Skeletal muscle tissue (tissue), 3 donors: ENCODE measurements at regions not wholly inside any gene's neighbourhood (a gene's known extent, or its start where the extent isn't known, plus 50 kb on each side); places are given as distances from the start of the nearest gene placed in this dataset.
A peak's percentile ranks its signal among the peaks of the same experiment; 100 is the strongest.

Experiments
- H3K27ac ChIP-seq: one replicate; pipeline ENCODE4 v1.7.0; 2013; ENCODE audit warnings: mild to moderate bottlenecking, low read depth, low read length, inconsistent platforms
- H3K27me3 ChIP-seq, 3 donors: one replicate each; pipeline ENCODE4 v1.7.0; 2013; ENCODE audit warnings: low read length in 3 of 3; ENCODE audit not compliant: control insufficient read depth in 3 of 3, insufficient read depth in 3 of 3
- H3K36me3 ChIP-seq, 3 donors: one replicate each; pipeline ENCODE4 v1.7.0; 2013; ENCODE audit warnings: low read length in 3 of 3; ENCODE audit not compliant: control insufficient read depth in 3 of 3, insufficient read depth in 3 of 3
- H3K4me1 ChIP-seq, 3 donors: one replicate each; pipeline ENCODE4 v1.7.0; 2013; ENCODE audit warnings: low read length in 3 of 3, mild to moderate bottlenecking in 3 of 3; ENCODE audit not compliant: control insufficient read depth in 3 of 3, insufficient read depth in 3 of 3
- H3K4me3 ChIP-seq, 3 donors: one replicate each; pipeline ENCODE4 v1.7.0; 2013; ENCODE audit warnings: low read length in 3 of 3
- H3K9ac ChIP-seq, 3 donors: one replicate each; pipeline ENCODE4 v1.7.0; 2013; ENCODE audit warnings: low read length in 3 of 3, mild to moderate bottlenecking in 3 of 3, moderate library complexity in 2 of 3, low read depth in 1 of 3
- H3K9me3 ChIP-seq, 3 donors: one replicate each; pipeline ENCODE4 v1.7.0; 2013; ENCODE audit warnings: low read length in 3 of 3; ENCODE audit not compliant: control insufficient read depth in 3 of 3
- donor health status: Osteomylitis.

- Histone ChIP-seq H3K27me3 (no peaks in the 10 kb centered on the region), H3K36me3 (no peaks in the 10 kb centered on the region), H3K4me1 (peaks cover 0 to 6% (median 0%) of the 10 kb centered on the region in 3 donors), H3K27ac (peak overlapping the region; percentile 94), H3K9me3 (no peaks in the 10 kb centered on the region), H3K4me3 (peak overlapping the region; percentile 73 to 76 (median 74)), H3K9ac (peak overlapping the region; percentile 67 to 80 (median 77))
These were observed 282.5 kb upstream of the MYT1L start for GRCh38 chr2:2613279-2614199.

DNA sequence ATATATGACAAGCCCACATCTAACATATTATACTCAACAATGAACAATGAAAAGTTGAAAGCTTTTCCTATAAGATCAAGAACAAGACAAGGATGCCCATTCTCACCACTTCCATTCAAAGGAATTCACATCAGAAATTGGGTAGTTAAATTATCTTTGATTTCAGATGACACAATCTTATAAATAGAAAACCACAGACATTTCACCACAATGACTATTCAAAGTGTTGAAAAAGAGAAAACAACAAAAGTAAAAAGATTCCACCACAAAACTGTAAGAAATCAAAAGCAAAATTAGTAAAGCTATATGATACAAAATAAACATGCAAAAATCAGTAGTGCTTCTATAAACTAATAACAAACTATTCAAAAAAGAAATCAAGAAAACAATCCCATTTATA is 279.7 kb upstream of the MYT1L start:
- no peak overlapping the region for H3K4me3 ChIP-seq

DNA sequence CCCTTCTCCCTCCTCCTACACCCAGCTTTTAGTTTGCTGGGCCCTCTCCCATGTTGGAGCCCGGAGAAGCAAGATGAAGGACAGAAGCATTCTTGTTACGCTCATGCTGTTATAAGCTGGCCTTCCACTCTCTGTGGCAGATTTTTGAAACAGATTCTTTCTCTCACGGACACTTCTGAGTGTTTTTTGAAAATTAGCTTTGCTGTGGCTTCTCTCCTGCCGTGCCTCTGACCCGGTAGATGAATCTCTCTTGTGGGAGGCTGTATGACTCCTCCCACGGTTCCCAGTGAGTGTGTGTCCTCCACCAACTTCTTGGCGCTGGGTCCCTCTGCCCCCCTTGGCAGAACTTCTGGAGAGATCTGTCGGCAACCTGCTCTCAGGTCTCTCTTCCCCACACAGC is 269.3 kb upstream of the MYT1L start:
- no peaks in the 10 kb centered on the region for H3K9me3 ChIP-seq
- peaks cover 2 to 13% (median 3%) of the 10 kb centered on the region in 3 donors for H3K27me3 ChIP-seq
- H3K36me3 ChIP-seq: no peaks in the 10 kb centered on the region
- no peaks in the 10 kb centered on the region for H3K4me1 ChIP-seq
- H3K27ac ChIP-seq: no peak overlapping the region
- H3K4me3 ChIP-seq: no peak overlapping the region
- H3K9ac ChIP-seq: no peak overlapping the region

More for the DNA sequence above, 279.7 kb upstream of the MYT1L start:
- no peak overlapping the region for H3K9ac ChIP-seq
- peaks cover 0 to 8% (median 5%) of the 10 kb centered on the region in 3 donors for H3K27me3 ChIP-seq
- no peak overlapping the region for H3K27ac ChIP-seq
- H3K36me3 ChIP-seq: no peaks in the 10 kb centered on the region
- H3K4me1 ChIP-seq: peaks cover 0 to 6% (median 0%) of the 10 kb centered on the region in 3 donors
- H3K9me3 ChIP-seq: no peaks in the 10 kb centered on the region

DNA sequence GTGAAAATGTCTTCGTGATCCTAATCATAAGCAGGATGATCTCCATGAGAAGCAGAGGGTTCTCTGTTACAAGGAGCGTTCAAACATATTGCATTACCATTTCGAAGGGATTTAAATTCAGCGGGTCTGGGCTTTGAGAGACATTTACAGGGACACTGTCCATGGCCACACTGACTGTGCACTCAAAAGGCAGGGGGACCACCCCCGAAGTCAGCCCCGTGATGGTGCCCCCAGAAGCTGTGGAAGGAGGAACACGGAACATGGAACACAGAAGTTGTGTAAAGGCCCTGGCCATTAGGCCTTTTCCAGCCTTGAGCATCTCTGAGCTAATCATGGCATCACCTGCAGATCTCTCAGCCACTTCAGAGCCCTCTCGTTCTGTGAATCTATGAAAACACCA is 268.4 kb upstream of the MYT1L start:
- peaks cover 0 to 6% (median 2%) of the 10 kb centered on the region in 3 donors for H3K27me3 ChIP-seq
- no peak overlapping the region for H3K4me3 ChIP-seq
- H3K36me3 ChIP-seq: no peaks in the 10 kb centered on the region
- no peaks in the 10 kb centered on the region for H3K9me3 ChIP-seq
- H3K4me1 ChIP-seq: no peaks in the 10 kb centered on the region
- no peak overlapping the region for H3K9ac ChIP-seq
- H3K27ac ChIP-seq: no peak overlapping the region

- Histone ChIP-seq H3K4me1 (no peaks in the 10 kb centered on the region), H3K4me3 (no peak overlapping the region), H3K36me3 (no peaks in the 10 kb centered on the region), H3K9me3 (no peaks in the 10 kb centered on the region), H3K27me3 (peaks cover 0 to 5% (median 0%) of the 10 kb centered on the region in 3 donors), H3K9ac (no peak overlapping the region), H3K27ac (no peak overlapping the region)
These were observed 266.6 kb upstream of the MYT1L start for GRCh38 chr2:2597712-2598111.

DNA sequence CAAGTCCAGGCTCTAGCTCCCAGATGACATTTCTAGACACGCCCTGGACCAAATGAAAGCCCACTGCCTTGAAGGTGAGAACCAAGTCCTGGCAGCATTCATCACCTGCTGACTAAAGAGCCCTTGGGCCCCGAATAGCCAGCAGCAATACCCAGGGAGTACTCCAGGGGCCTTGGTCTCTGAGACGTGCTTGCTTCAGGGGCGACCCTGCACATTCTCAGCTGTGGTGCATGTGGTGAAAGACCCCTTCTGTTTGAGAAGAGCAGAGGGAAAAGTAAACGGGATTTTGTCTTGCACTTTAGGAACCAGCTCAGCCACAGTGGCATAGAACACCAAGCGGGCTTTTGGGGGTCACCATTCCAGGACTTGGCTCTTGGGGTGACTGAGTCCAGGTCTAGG is 260.5 kb upstream of the MYT1L start:
- Histone ChIP-seq H3K4me1 (peaks cover 0 to 4% (median 0%) of the 10 kb centered on the region in 3 donors), H3K27ac (no peak overlapping the region), H3K9me3 (no peaks in the 10 kb centered on the region), H3K9ac (no peak overlapping the region), H3K27me3 (no peaks in the 10 kb centered on the region), H3K4me3 (no peak overlapping the region), H3K36me3 (no peaks in the 10 kb centered on the region)

DNA sequence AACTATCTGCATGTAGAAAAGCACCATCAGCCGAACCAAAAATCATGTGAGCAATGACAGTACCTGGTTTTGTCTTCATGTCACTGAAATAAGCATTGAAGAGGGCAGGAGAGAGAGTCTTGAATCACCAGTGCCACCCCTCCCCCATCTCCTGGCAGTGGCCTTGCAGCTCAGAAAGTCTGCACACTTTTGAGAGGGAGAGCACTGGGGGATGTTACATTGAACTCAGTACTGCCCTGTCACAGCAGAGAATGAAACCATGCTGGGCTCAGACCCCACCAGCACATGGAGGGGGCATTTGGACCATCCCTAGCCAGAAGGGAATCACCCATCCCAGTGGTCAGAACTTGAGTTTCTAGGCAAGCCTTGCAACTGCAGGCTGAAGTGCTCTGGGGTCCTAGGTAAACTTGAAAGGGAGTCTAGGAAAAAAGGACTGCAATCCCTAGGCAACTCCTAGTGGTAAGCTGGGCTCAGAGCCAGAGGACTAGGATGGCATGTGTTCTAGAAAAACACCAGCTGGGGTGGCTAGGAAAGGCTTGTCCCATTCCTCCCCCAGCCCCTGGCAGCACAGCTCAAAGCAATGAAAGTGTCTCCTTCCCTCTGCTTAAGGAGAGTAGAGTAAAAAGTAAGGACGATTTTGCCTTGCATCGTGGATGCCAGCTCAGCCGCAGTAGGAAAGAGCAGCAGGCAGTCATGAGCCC is 259.9 kb upstream of the MYT1L start:
- no peak overlapping the region for H3K9ac ChIP-seq
- no peak overlapping the region for H3K27ac ChIP-seq
- no peaks in the 10 kb centered on the region for H3K9me3 ChIP-seq
- peaks cover 0 to 4% (median 0%) of the 10 kb centered on the region in 3 donors for H3K4me1 ChIP-seq
- no peaks in the 10 kb centered on the region for H3K27me3 ChIP-seq
- H3K4me3 ChIP-seq: no peak overlapping the region
- H3K36me3 ChIP-seq: no peaks in the 10 kb centered on the region

DNA sequence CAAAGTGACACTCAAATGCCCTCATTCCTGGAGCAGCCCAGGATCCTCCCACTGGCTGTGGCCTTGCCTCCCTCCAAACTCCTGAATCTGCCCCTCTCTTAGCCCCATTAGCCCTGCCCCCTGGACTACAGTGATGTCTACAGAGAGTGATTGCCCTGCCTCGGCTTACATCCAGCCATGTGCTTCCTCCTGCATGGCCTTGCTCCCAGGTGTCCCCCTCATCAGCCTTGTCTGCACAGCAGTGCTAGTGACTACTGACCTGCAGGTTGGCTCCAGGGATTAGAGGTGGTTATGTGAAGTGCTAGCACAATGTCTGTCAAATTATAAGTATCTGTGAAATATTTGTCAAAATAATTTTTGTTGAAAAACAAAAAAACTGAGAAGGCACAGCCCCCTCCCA is 259.1 kb upstream of the MYT1L start:
- Histone ChIP-seq H3K27me3 (no peaks in the 10 kb centered on the region), H3K36me3 (no peaks in the 10 kb centered on the region), H3K9ac (no peak overlapping the region), H3K4me1 (peaks cover 0 to 4% (median 0%) of the 10 kb centered on the region in 3 donors), H3K9me3 (no peaks in the 10 kb centered on the region), H3K4me3 (no peak overlapping the region), H3K27ac (no peak overlapping the region)

DNA sequence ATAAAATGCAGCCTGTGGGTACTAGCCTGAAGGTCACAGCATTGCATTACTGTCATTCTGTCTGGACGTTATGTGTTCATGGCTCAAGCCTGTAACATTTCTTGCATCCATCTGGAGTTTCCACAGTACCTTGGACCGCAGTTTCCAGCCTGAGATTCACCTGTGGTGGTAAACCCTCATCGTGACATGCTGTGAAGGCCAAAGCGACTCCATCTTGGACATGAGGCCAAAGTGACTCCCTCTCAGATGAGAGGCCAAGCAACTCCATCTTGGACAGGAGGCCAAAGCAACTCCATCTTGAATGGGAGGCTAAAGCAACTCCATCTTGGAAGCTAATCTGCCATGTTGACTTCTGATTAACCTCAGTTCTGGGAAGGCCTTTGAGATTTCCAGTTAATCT is 257.7 kb upstream of the MYT1L start:
- H3K9ac ChIP-seq: no peak overlapping the region
- H3K9me3 ChIP-seq: no peaks in the 10 kb centered on the region
- no peak overlapping the region for H3K27ac ChIP-seq
- peaks cover 0 to 4% (median 0%) of the 10 kb centered on the region in 3 donors for H3K4me1 ChIP-seq
- H3K27me3 ChIP-seq: no peaks in the 10 kb centered on the region
- no peak overlapping the region for H3K4me3 ChIP-seq
- no peaks in the 10 kb centered on the region for H3K36me3 ChIP-seq

DNA sequence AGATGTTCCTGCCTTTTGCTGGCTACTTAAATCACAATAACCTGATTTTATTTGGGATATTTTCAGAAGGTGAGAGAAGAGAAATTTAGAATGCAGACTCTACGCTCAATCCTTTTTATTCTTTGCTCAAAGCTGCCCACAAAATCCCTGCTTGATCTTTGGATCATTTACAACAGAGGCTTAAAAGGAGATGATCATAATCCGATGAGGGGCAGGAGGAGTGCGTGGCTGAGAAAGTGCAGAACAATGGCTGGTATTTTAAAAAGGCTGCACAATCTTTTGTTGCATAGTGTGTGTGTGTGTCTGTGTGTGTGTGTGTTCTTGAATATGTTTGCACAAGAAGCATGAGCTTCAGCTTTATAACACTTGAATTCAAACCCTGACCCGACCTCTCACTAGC is 256.3 kb upstream of the MYT1L start:
- Histone ChIP-seq H3K9me3 (no peaks in the 10 kb centered on the region), H3K4me1 (peaks cover 0 to 4% (median 0%) of the 10 kb centered on the region in 3 donors), H3K27ac (no peak overlapping the region), H3K27me3 (peaks cover 0 to 3% (median 0%) of the 10 kb centered on the region in 3 donors), H3K36me3 (no peaks in the 10 kb centered on the region), H3K4me3 (no peak overlapping the region), H3K9ac (no peak overlapping the region)
